HG03039 (cell line): ENCODE measurements at regions not wholly inside any gene's neighbourhood (a gene's known extent, or its start where the extent isn't known, plus 50 kb on each side); places are given as distances from the start of the nearest gene placed in this dataset.

Experiments
- ATAC-seq: cut with Tn5 transposase; IDR thresholded peaks from one replicate; pipeline ENCODE4 v1.9.1; 2021; ENCODE audit warnings: mild to moderate bottlenecking, moderate library complexity; ENCODE audit not compliant: unreplicated experiment

- ATAC-seq: no peak
Measured at GRCh38 chr20:39394461-39394860, 432.3 kb downstream of the DHX35 start.

- no peak for ATAC-seq
Measured at GRCh38 chr20:39390186-39390585, 428.0 kb downstream of the DHX35 start.

- ATAC-seq: no peak
Measured at GRCh38 chr20:39381595-39381994, 419.5 kb downstream of the DHX35 start.

- no peak for ATAC-seq
Measured at GRCh38 chr20:39378776-39379175, 416.6 kb downstream of the DHX35 start.

- ATAC-seq: no peak
Measured at GRCh38 chr20:39376788-39377187, 414.6 kb downstream of the DHX35 start.

- ATAC-seq: no peak
Measured at GRCh38 chr20:39364320-39364719, 402.2 kb downstream of the DHX35 start.

- ATAC-seq: no peak
Measured at GRCh38 chr20:39359981-39360620, 398.0 kb downstream of the DHX35 start.

GRCh38 chr20:39358052-39358451 is 395.9 kb downstream of the DHX35 start:
- ATAC-seq: peak; percentile 62

GRCh38 chr20:39356908-39357307 is 394.8 kb downstream of the DHX35 start:
- no peak for ATAC-seq

GRCh38 chr20:39349240-39349639 is 387.1 kb downstream of the DHX35 start:
- no peak for ATAC-seq

GRCh38 chr20:39347626-39348025 is 385.5 kb downstream of the DHX35 start:
- ATAC-seq: no peak

- ATAC-seq: no peak
Measured at GRCh38 chr20:39342463-39342862, 380.3 kb downstream of the DHX35 start.

- ATAC-seq: peak; percentile 51
Measured at GRCh38 chr20:39338469-39339376, 376.6 kb downstream of the DHX35 start.

GRCh38 chr20:39333211-39333610 is 371.1 kb downstream of the DHX35 start:
- no peak for ATAC-seq

GRCh38 chr20:39328347-39328746 is 366.2 kb downstream of the DHX35 start:
- ATAC-seq: no peak

- no peak for ATAC-seq
Measured at GRCh38 chr20:39326050-39326449, 363.9 kb downstream of the DHX35 start.

- no peak for ATAC-seq
Measured at GRCh38 chr20:39318911-39319310, 356.8 kb downstream of the DHX35 start.

GRCh38 chr20:39312676-39313075 is 350.5 kb downstream of the DHX35 start:
- no peak for ATAC-seq

- ATAC-seq: no peak
Measured at GRCh38 chr20:39311851-39312506, 349.8 kb downstream of the DHX35 start.

GRCh38 chr20:39310363-39310995 is 348.3 kb downstream of the DHX35 start:
- no peak for ATAC-seq

- ATAC-seq: no peak
Measured at GRCh38 chr20:39309458-39309857, 347.3 kb downstream of the DHX35 start.
